Stimulated activated CD4-positive, alpha-beta T cell treated with anti-CD3 and anti-CD28 coated beads, Interleukin-15, amount 100 ng/mL, for 1 hour (primary cell): ENCODE measurements at regions not wholly inside any gene's neighbourhood (a gene's known extent, or its start where the extent isn't known, plus 50 kb on each side); places are given as distances from the start of the nearest gene placed in this dataset.

ENCODE experiments used
- DNase-seq, 2 donors: peaks; one replicate each; pipeline ENCODE4 v3.0.0-alpha.2; 2020; ENCODE audit warnings: low read depth in 1 of 2, low spot score in 1 of 2

GRCh38 chrY:7979770-7980169 is 1068.2 kb upstream of the AMELY start:
- DNase-seq, result no peak

GRCh38 chrY:7977301-7977700 is 1065.7 kb upstream of the AMELY start:
- DNase-seq, result no peak

- no peak for DNase-seq
Observed at GRCh38 chrY:7968293-7968692, 1056.7 kb upstream of the AMELY start.

GRCh38 chrY:7966916-7967315 is 1055.4 kb upstream of the AMELY start:
- DNase-seq, result no peak

GRCh38 chrY:7963393-7963792 is 1051.8 kb upstream of the AMELY start:
- no peak for DNase-seq

- no peak for DNase-seq
Observed at GRCh38 chrY:7962350-7962749, 1050.8 kb upstream of the AMELY start.

- no peak for DNase-seq
Observed at GRCh38 chrY:7961811-7962210, 1050.3 kb upstream of the AMELY start.

GRCh38 chrY:7957773-7958172 is 1046.2 kb upstream of the AMELY start:
- DNase-seq, result no peak

- no peak for DNase-seq
Observed at GRCh38 chrY:7951187-7951852, 1039.8 kb upstream of the AMELY start.

GRCh38 chrY:7944135-7944534 is 1032.6 kb upstream of the AMELY start:
- DNase-seq, result no peak

- DNase-seq, result no peak
Observed at GRCh38 chrY:7942711-7943110, 1031.2 kb upstream of the AMELY start.

GRCh38 chrY:7941856-7942255 is 1030.3 kb upstream of the AMELY start:
- no peak for DNase-seq

- DNase-seq, result no peak
Observed at GRCh38 chrY:7938982-7939718, 1027.6 kb upstream of the AMELY start.

GRCh38 chrY:7936831-7937230 is 1025.3 kb upstream of the AMELY start:
- no peak for DNase-seq

GRCh38 chrY:7936046-7936445 is 1024.5 kb upstream of the AMELY start:
- no peak for DNase-seq

GRCh38 chrY:7935606-7936005 is 1024.1 kb upstream of the AMELY start:
- no peak for DNase-seq

GRCh38 chrY:7932424-7932823 is 1020.9 kb upstream of the AMELY start:
- DNase-seq, result no peak

- no peak for DNase-seq
Observed at GRCh38 chrY:7929866-7930265, 1018.3 kb upstream of the AMELY start.

- DNase-seq, result no peak
Observed at GRCh38 chrY:7924059-7924458, 1012.5 kb upstream of the AMELY start.

GRCh38 chrY:7923476-7924017 is 1012.0 kb upstream of the AMELY start:
- DNase-seq, result no peak

GRCh38 chrY:7920382-7920781 is 1008.8 kb upstream of the AMELY start:
- no peak for DNase-seq

GRCh38 chrY:7888506-7888905 is 977.0 kb upstream of the AMELY start:
- DNase-seq, result no peak

- DNase-seq, result no peak
Observed at GRCh38 chrY:7881696-7882095, 970.1 kb upstream of the AMELY start.
